Upper lobe of left lung (tissue), 6 donors: ENCODE measurements at regions not wholly inside any gene's neighbourhood (a gene's known extent, or its start where the extent isn't known, plus 50 kb on each side); places are given as distances from the start of the nearest gene placed in this dataset.
"Not testable (repeated sequence)": the region's sequence is repeated elsewhere in the genome, so short reads cannot be mapped to it uniquely, and the experiment has no call there.

ENCODE experiments used
- ATAC-seq, 2 donors: fragments of 200-7000 bp; cut with Tn5 transposase; one replicate each; pipeline ENCODE4 v1.9.1; 2022; ENCODE audit warnings: mild to moderate bottlenecking in 2 of 2, moderate library complexity in 2 of 2; ENCODE audit not compliant: low FRiP score in 2 of 2
- DNase-seq, 2 donors: peaks; one replicate each; pipeline ENCODE4 v3.0.0-alpha.2; 2019 to 2020
- H3K27ac ChIP-seq, 4 donors: fragments of 200-600 bp; sonication (generic); one replicate each; pipeline ENCODE4 v1.5.1; 2016 to 2019
- H3K27me3 ChIP-seq, 4 donors: fragments of 200-600 bp; sonication (generic); one replicate each; pipeline ENCODE4 v1.5.1; 2017 to 2019
- H3K36me3 ChIP-seq, 4 donors: fragments of 200-600 bp; sonication (generic); one replicate each; pipeline ENCODE4 v1.5.1; 2016 to 2019
- H3K4me1 ChIP-seq, 4 donors: fragments of 200-600 bp; sonication (generic); one replicate each; pipeline ENCODE4 v1.5.1; 2018 to 2019
- H3K4me3 ChIP-seq, 4 donors: fragments of 200-600 bp; sonication (generic); one replicate each; pipeline ENCODE4 v1.5.1; 2017 to 2019; ENCODE audit warnings: mild to moderate bottlenecking in 2 of 4, moderate library complexity in 1 of 4
- H3K9me3 ChIP-seq, 4 donors: fragments of 200-600 bp; sonication (generic); one replicate each; pipeline ENCODE4 v1.5.1; 2018 to 2019
- EP300 ChIP-seq, 4 donors: sonication (generic); formaldehyde crosslinking; IDR thresholded peaks; one replicate each; pipeline ENCODE4 v1.5.1; 2017; ENCODE audit warnings: antibody characterized with exemption in 4 of 4, control low read depth in 2 of 4
- POLR2A ChIP-seq, 4 donors: fragments of 450-650 bp; IDR thresholded peaks; one replicate each; pipeline ENCODE4 v1.5.1; 2016 to 2017; ENCODE audit warnings: antibody characterized with exemption in 4 of 4, mild to moderate bottlenecking in 2 of 4
- POLR2AphosphoS5 ChIP-seq, 2 donors: sonication (generic); formaldehyde crosslinking; IDR thresholded peaks; one replicate each; pipeline ENCODE4 v1.5.1; 2017; ENCODE audit warnings: antibody characterized with exemption in 2 of 2
- WGBS, 2 donors: methylation state at CpG; one replicate each; pipeline ENCODE4 v1.1.5; 2017 to 2018; 5-methylcytosine and 5-hydroxymethylcytosine counted together
- TF ChIP-seq, protein P1 (sequence below), 6 experiments: fragments of 450-650 bp in 4 of 6; fragments of 200-600 bp in 2 of 6; sonication (generic) in 2 of 6; IDR thresholded peaks; one replicate each; pipeline ENCODE4 v1.5.1; 2016 to 2019; ENCODE audit warnings: antibody characterized with exemption in 6 of 6
- donor health status: DM: no; HTN: no; CAD: no; lungs with moderate emphysema.
- donor health status: DM: no; HTN: yes; CAD: no; lungs with severe emphysema.

DNA sequence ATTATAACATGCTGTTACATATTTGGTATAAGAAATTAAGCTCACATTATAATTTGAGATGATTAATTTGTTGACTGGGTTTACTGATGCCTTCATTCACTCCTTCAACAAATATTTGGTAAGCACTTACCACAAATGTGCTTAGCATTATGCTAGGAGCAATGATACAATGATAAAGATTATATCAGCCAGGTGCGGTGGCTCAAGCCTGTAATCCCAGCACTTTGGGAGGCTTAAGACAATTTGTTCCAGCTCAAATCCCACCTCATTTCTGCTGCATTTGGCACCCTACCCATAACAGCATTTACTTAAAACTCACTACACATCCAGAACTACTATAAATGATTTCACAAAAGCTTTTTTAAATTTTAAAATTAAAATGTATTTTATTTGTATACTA lies 1263.6 kb upstream of the RAG2 start:
- TF ChIP-seq, protein P1, sequence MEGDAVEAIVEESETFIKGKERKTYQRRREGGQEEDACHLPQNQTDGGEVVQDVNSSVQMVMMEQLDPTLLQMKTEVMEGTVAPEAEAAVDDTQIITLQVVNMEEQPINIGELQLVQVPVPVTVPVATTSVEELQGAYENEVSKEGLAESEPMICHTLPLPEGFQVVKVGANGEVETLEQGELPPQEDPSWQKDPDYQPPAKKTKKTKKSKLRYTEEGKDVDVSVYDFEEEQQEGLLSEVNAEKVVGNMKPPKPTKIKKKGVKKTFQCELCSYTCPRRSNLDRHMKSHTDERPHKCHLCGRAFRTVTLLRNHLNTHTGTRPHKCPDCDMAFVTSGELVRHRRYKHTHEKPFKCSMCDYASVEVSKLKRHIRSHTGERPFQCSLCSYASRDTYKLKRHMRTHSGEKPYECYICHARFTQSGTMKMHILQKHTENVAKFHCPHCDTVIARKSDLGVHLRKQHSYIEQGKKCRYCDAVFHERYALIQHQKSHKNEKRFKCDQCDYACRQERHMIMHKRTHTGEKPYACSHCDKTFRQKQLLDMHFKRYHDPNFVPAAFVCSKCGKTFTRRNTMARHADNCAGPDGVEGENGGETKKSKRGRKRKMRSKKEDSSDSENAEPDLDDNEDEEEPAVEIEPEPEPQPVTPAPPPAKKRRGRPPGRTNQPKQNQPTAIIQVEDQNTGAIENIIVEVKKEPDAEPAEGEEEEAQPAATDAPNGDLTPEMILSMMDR (IDR thresholded peaks at IDR 0.05): no peak
- TF ChIP-seq POLR2AphosphoS5 (IDR thresholded peaks at IDR 0.05): no peak
- no peak for TF ChIP-seq EP300 (IDR thresholded peaks at IDR 0.05)
- TF ChIP-seq POLR2A (IDR thresholded peaks at IDR 0.05): no peak
- H3K27ac ChIP-seq: no peak overlapping the region
- H3K27me3 ChIP-seq: no peaks in the 10 kb centered on the region
- no peak for DNase-seq
- no peaks in the 10 kb centered on the region for H3K36me3 ChIP-seq
- WGBS, 2 donors: 89 to 95% methylated on average over 1 of the region's 1 CpG
- no peak for ATAC-seq
- no peak overlapping the region for H3K4me3 ChIP-seq
- no peaks in the 10 kb centered on the region for H3K4me1 ChIP-seq
- no peaks in the 10 kb centered on the region for H3K9me3 ChIP-seq

DNA sequence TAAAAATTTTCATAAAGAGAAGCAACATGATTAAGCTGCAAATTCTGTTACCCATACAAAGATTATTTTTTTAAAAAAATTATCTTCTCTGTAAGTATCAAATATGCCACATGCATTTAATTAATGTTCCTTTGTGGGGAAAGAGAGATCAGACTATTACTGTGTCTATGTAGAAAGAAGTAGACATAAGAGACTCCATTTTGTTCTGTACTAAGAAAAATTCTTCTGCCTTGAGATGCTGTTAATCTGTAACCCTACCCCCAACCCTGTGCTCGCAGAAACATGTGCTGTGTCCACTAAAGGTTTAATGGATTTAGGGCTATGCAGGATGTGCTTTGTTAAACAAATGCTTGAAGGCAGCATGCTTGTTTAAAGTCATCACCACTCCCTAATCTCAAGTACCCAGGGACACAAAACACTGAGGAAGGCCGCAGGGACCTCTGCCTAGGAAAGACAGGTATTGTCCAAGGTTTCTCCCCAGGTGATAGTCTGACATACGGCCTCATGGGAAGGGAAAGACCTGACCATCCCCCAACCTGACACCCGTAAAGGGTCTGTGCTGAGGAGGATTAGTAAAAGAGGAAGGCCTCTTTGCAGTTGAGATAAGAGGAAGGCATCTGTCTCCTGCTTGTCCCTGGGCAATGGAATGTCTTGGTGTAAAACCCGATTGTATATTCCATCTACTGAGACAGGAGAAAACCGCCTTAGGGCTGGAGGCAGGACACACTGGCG lies 1260.9 kb upstream of the RAG2 start:
- H3K4me1 ChIP-seq, H3K4me3 ChIP-seq, DNase-seq, ATAC-seq, H3K36me3 ChIP-seq, H3K27ac ChIP-seq, H3K27me3 ChIP-seq, H3K9me3 ChIP-seq: not testable (repeated sequence)
- WGBS, 2 donors: 49 to 57% methylated on average over 7 of the region's 7 CpGs

DNA sequence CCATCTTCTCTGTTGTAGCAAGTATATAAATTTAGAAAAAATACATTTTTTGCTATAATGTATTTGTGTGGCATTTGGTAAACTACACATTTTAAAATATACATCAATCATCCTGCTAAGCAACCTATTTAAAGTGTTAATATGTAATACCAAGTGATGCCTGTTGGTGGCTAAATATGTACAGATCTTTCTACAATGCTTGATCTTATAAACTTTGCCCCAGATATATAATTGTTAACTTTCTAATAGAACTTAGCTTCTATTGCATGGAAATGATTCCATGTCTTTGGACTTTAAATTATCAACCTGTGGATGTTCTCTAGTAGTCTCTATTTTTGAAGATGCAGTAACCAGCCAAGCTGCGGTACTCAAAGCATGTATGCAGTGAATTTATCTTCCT lies 1260.4 kb upstream of the RAG2 start:
- 90 to 97% methylated on average over 1 of the region's 1 CpG for WGBS, 2 donors
- H3K27ac ChIP-seq: no peak overlapping the region
- ATAC-seq (no peak), DNase-seq (no peak)
- no peaks in the 10 kb centered on the region for H3K27me3 ChIP-seq
- H3K4me1 ChIP-seq: no peaks in the 10 kb centered on the region
- TF ChIP-seq EP300 (IDR thresholded peaks at IDR 0.05) (no peak), POLR2A (IDR thresholded peaks at IDR 0.05) (no peak), POLR2AphosphoS5 (IDR thresholded peaks at IDR 0.05) (no peak)
- TF ChIP-seq, protein P1 (IDR thresholded peaks at IDR 0.05): no peak
- no peak overlapping the region for H3K4me3 ChIP-seq
- H3K9me3 ChIP-seq: no peaks in the 10 kb centered on the region
- H3K36me3 ChIP-seq: no peaks in the 10 kb centered on the region

DNA sequence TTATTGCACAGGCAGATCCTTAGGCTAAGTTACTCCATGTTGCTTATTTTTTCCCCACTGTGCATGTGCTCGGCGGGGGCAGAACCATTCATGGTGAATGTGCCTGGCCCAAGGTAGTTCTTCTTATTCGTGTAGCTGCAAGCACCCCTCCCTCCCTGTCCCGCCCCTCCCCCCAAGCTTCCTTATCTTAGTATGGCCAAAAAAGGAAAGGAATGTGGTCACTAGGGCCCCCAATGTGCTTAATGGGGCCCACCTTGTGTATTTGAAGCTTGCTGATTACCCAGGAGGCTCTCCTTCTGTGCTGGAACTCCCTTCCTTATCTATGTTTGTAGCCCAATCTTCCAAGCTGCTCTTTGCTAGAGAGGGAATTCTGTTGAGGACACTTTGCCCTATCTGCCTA lies 1259.7 kb upstream of the RAG2 start:
- 86 to 89% methylated on average over 3 to 4 of the region's 4 CpGs for WGBS, 2 donors
- no peaks in the 10 kb centered on the region for H3K9me3 ChIP-seq
- no peak overlapping the region for H3K27ac ChIP-seq
- no peak overlapping the region for H3K4me3 ChIP-seq
- no peaks in the 10 kb centered on the region for H3K27me3 ChIP-seq
- no peak for TF ChIP-seq POLR2A (IDR thresholded peaks at IDR 0.05)
- no peak for TF ChIP-seq POLR2AphosphoS5 (IDR thresholded peaks at IDR 0.05)
- TF ChIP-seq EP300 (IDR thresholded peaks at IDR 0.05): no peak
- TF ChIP-seq, protein P1 (IDR thresholded peaks at IDR 0.05): no peak
- H3K36me3 ChIP-seq: no peaks in the 10 kb centered on the region
- no peaks in the 10 kb centered on the region for H3K4me1 ChIP-seq
- DNase-seq (no peak), ATAC-seq (no peak)

DNA sequence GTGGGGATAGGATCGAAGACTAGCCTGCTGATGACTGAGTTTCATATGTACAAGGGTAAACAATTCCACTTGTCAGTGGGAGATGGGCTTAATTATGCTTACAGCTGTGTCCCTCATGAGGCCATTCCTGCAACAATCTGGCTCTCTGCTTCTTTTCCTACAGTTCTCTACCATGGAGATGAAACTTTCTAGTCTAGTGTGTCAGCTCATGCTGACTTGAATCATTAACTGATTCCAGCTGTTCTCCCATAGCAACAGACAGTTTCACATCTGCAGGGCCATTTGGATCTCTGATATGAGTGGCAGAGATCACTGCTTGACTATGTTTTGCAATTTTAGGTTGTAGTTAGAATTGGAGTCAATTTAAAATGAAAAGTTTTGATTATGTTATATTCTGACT lies 1251.7 kb upstream of the RAG2 start:
- Histone ChIP-seq H3K27me3 (no peaks in the 10 kb centered on the region), H3K4me1 (no peaks in the 10 kb centered on the region), H3K36me3 (no peaks in the 10 kb centered on the region), H3K27ac (no peak overlapping the region), H3K4me3 (no peak overlapping the region), H3K9me3 (no peaks in the 10 kb centered on the region)
- 54 to 58% methylated on average over 1 of the region's 1 CpG for WGBS, 2 donors
- ATAC-seq (peak in 1 of 2 donors; percentile 36), DNase-seq (no peak)
- TF ChIP-seq POLR2A (IDR thresholded peaks at IDR 0.05): no peak
- TF ChIP-seq, protein P1 (IDR thresholded peaks at IDR 0.05): no peak
- no peak for TF ChIP-seq POLR2AphosphoS5 (IDR thresholded peaks at IDR 0.05)
